HT1080 (cell line): ENCODE measurements at regions not wholly inside any gene's neighbourhood (a gene's known extent, or its start where the extent isn't known, plus 50 kb on each side); places are given as distances from the start of the nearest gene placed in this dataset.
"Not testable (repeated sequence)": the region's sequence is repeated elsewhere in the genome, so short reads cannot be mapped to it uniquely, and the experiment has no call there.

Experiments
- DNase-seq: peaks from one replicate; pipeline ENCODE4 v3.0.0-alpha.2; 2015; ENCODE audit warnings: low read depth

- no peak for DNase-seq
Observed at GRCh38 chr18:60319129-60319528, 53.4 kb downstream of the MC4R start.

DNA sequence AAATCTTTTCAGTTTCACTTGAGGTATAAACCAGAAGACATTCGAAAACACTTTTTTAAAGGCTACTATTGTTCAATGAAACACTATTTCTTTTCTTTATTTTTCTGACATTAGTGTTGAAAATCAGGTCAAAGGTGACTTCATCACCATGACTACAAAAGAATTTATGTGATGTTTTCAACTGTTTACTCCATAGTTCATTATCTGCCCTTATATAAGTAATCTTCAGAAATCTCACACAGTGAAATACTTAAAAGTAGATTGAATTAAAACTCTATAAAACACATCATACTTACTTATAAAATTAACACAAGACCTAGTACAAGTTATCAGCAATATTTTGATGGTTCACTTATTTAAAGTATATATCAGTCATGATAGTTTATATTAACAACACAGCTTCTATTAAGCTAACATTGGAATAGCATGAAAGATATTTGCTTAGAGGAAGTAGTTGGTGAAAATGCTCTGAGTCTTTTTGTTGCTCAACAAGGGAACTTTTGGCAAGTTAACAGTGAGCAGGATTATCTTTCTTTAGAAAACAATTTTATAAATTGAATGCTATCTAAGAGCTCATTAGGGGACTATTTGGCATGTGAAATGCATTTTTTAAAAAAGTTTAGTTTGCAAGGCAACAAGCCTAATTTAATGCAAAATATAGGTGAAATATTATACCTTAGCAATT is 60.8 kb downstream of the MC4R start:
- DNase-seq: no peak

DNA sequence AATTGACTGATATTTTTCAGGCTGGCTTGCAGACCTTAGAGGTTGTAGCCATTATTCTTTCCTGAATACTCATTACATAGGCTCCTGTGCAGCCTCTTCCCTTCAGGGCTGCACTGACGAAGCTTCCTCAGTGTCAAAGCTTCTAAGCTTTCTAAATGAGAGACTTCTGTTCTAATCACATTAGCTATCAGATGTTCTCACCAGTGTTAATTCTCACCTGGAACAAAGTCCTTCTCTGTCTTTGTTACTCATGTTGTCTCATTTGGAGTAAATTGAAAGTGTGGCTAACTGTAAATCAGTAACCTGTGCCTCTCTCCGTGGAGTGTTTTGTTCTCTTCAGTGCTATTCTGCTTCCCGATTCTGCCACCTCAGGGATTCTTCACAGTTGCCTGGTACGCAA is 76.9 kb downstream of the MC4R start:
- DNase-seq: no peak

GRCh38 chr18:60292186-60292585 is 80.4 kb downstream of the MC4R start:
- DNase-seq: no peak

DNA sequence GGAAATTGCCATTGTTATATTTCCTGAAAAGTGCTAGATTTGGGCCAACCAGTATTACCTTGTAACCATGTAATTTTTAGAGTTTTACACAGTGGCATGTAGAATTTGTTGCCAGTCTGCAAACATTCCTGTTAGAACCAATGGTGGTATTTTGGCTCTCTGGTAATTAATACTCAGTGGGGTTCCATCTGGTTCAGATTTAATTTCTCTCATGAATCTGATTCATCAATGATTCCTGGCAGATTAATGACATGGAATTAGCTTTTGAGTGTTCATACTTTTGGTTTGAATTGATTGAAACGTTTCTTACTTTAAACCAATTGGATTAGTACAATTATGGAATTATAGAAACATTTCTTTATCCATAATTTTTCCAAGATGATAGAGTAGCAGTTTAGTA is 93.2 kb downstream of the MC4R start:
- DNase-seq: no peak

GRCh38 chr18:60277855-60278480 is 94.6 kb downstream of the MC4R start:
- DNase-seq: peak; percentile 71

DNA sequence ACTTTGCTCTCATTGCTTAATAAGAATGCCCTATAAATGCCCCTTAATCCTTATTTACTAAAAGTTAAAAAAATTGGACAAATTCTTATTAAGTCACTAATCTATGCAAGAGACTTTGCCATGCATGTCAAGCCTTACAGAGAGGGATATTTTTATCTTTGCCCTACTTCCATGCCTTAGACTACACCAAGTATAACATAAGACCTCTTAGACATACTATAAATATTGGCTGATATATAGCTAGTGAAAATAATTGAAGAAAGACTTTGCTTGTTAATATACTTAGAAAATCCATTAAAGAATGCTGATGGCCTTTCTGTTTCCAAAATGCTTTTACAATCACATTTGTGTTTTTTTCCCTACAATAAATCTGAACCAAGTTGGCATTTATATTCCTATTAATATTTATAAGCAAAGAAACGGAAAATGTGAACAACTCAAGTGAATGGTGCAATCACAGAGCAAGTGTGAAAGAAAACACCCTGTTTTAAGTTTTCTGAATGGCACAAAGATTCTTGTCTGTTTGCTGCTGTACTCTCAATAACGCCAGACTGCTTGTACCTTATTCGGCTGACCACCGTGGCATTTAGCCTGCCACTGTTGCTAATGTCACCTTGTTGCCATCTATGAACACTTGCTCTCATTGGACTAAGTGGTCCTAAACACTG is 105.0 kb downstream of the MC4R start:
- DNase-seq: no peak

GRCh38 chr18:60266558-60266957 is 106.0 kb downstream of the MC4R start:
- DNase-seq: no peak

DNA sequence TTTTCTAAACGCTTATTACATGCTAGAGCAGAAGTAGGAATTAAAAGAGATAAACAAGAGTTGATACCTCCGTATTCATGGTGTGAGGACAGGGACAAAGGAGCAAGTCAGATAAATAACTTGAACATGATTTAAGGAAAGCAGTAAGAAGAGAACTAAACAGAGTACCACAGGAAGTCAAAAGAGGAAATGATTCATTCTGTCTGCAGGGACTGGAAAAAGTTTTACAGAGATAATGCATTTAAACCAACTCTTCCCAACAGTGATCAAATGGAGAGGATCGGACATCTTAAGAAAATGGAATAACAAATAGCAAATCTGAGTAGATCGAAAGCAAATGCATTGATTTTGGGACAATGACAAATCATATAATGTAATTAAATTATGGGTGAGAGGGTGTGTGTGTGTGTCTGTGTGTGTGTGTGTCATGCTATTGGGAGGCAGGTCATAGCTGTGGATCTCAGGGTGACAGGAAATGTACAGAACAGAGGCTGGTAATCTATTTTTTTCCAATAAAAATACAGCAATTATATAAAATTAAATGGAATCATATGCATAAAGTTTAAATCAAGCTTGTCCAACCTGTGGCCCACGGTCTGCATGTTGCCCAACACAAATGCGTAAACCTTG is 113.4 kb downstream of the MC4R start:
- peak; percentile 80 for DNase-seq

GRCh38 chr18:60249388-60249787 is 123.2 kb downstream of the MC4R start:
- no peak for DNase-seq

- no peak for DNase-seq
Observed at GRCh38 chr18:60248336-60249330, 123.9 kb downstream of the MC4R start.

GRCh38 chr18:60247103-60247502 is 125.5 kb downstream of the MC4R start:
- DNase-seq: no peak

DNA sequence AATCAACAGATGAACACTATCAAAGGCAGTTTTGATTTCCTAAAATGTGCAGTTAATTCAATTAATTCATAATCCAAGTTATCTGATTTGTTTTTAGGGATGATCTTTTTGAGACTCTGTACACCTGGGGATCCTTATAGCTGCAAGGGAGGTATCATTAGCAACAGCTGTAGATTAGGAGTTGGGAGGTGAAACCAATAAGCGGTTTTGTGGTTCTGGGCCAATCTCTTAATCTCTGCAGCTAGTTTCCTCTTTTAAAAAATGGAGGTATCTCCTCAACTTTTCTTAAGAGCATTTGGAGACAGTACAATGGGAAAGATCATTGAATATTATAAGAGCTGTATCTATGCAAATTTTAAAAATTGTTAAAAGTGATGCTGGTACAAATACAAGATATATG is 126.0 kb downstream of the MC4R start:
- no peak for DNase-seq

DNA sequence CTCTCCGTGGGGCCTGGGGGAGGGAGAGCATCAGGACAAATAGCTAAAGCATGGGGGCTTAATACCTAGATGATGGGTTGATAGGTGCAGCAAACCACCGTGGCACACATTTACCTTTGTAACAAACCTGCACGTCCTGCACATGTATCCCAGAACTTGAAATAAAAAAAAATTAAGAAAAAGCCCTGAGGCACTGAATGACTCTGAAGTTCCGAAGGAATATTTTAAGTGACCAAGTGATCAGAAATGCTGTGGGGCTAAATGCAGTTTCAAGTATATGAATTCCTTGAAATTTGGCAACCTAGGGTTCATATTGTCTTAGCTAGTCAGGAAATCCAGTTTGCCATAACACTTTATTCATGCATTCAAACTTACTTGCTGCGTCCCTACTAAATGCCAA is 127.5 kb downstream of the MC4R start:
- DNase-seq: no peak

DNA sequence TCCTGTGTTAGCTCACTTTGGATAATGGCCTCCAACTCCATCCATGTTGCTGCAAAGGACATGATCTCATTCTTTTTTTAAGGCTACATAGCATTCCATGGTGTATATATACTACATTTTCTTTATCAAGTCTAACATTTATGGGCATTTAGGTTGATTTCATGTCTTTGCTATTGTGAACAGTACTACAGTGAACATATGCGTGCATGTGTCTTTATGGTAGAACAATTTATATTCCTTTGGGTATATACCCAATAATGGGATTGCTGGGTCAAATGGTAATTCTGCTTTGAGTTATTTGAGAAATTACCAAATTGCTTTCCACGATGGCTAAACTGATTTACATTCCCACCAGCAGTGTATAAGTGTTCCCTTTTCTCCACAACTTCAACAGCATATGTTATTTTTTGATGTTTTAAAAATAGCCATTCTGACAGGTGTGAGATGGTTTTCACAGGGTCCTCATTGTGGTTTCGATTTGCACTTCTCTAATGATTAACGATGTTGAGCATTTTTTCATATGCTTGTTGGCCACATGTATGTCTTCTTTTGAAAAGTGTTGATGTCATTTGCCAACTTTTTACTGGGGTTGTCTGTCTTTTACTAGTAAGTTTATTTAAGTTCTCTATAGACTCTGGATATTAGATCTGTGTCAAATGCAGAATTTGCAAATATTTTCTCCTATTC is 133.4 kb downstream of the MC4R start:
- not testable (repeated sequence) for DNase-seq

GRCh38 chr18:60235164-60235563 is 137.4 kb downstream of the MC4R start:
- no peak for DNase-seq

GRCh38 chr18:60232541-60232940 is 140.0 kb downstream of the MC4R start:
- DNase-seq: peak; percentile 79

- no peak for DNase-seq
Observed at GRCh38 chr18:60228609-60229595, 143.7 kb downstream of the MC4R start.

GRCh38 chr18:60215432-60215831 is 157.1 kb downstream of the MC4R start:
- no peak for DNase-seq
